ENCODE measurements at regions not wholly inside any gene's neighbourhood (a gene's known extent, or its start where the extent isn't known, plus 50 kb on each side); places are given as distances from the start of the nearest gene placed in this dataset.

- no peak overlapping the region for H3K27ac ChIP-seq (ENCODE audit: low read depth, low read length)
- RAD21 ChIA-PET (ENCODE audit: low non-redundant PET in 1 of 2, low total read pairs in 2 of 2, uncharacterized antibody in 2 of 2, unreplicated experiment in 2 of 2), result no interaction called here
- POLR2A ChIA-PET, result no interaction called here
Observed at GRCh38 chrX:456551-457291, 70.0 kb upstream of the PPP2R3B start.

DNA sequence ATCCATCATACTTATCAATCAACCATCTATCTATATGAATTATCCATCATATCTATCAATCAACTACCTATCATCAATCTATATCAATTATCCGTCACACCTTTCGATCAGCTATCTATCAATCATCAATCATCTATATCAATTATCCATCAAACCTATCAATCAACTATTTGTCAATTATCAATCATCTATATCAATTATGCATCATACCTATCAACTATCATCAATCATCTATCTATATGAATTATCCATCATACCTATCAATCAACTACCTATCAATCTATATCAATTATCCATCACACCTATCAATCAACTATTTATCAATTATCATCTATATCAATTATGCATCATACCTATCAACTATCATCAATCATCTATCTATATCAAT lies 70.6 kb upstream of the PPP2R3B start:
- Histone ChIP-seq H4K20me1 (ENCODE audit: insufficient read depth) (no peaks in the 10 kb centered on the region), H3K9me2 (ENCODE audit: insufficient read depth) (no peaks in the 10 kb centered on the region), H3K9me3 (ENCODE audit: control insufficient read depth in 1 of 2, insufficient read depth in 1 of 2, low read depth in 1 of 2, low read length in 2 of 2) (no peaks in the 10 kb centered on the region), H3K27ac (ENCODE audit: low read depth, low read length) (no peak overlapping the region), H3K79me2 (ENCODE audit: insufficient read depth, low read length) (no peaks in the 10 kb centered on the region), H3K9ac (ENCODE audit: low read length) (no peak overlapping the region), H3K4me1 (ENCODE audit: control insufficient read depth in 1 of 2, insufficient read depth in 2 of 2, low read length in 2 of 2) (no peaks in the 10 kb centered on the region), H2AFZ (ENCODE audit: low read depth, low read length, poor library complexity, severe bottlenecking) (no peak overlapping the region), H3K36me3 (ENCODE audit: control insufficient read depth in 1 of 2, insufficient read depth in 2 of 2, low read length in 2 of 2) (no peaks in the 10 kb centered on the region), H3K4me2 (ENCODE audit: low read length) (no peak overlapping the region), H3K4me3 (replicated peaks in 1 of 2; ENCODE audit: low read depth in 1 of 2, low read length in 2 of 2) (no peak overlapping the region), H3K27me3 (ENCODE audit: insufficient read depth, low read length) (no peaks in the 10 kb centered on the region)
- ChIA-PET CTCF (no interaction called here), RAD21 (ENCODE audit: low non-redundant PET in 1 of 2, low total read pairs in 2 of 2, uncharacterized antibody in 2 of 2, unreplicated experiment in 2 of 2) (no interaction called here), POLR2A (no interaction called here)
- ATAC-seq (no peak), DNase-seq (ENCODE audit: low read depth, low spot score) (no peak)
- TF ChIP-seq EGR1 (IDR thresholded peaks at IDR 0.05; ENCODE audit: low read depth), result no peak
- TF ChIP-seq, protein P1, sequence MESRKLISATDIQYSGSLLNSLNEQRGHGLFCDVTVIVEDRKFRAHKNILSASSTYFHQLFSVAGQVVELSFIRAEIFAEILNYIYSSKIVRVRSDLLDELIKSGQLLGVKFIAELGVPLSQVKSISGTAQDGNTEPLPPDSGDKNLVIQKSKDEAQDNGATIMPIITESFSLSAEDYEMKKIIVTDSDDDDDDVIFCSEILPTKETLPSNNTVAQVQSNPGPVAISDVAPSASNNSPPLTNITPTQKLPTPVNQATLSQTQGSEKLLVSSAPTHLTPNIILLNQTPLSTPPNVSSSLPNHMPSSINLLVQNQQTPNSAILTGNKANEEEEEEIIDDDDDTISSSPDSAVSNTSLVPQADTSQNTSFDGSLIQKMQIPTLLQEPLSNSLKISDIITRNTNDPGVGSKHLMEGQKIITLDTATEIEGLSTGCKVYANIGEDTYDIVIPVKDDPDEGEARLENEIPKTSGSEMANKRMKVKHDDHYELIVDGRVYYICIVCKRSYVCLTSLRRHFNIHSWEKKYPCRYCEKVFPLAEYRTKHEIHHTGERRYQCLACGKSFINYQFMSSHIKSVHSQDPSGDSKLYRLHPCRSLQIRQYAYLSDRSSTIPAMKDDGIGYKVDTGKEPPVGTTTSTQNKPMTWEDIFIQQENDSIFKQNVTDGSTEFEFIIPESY (IDR thresholded peaks at IDR 0.05; ENCODE audit: extremely low read depth, insufficient replicate concordance, low read length), result no peak
- TF ChIP-seq, protein P2, sequence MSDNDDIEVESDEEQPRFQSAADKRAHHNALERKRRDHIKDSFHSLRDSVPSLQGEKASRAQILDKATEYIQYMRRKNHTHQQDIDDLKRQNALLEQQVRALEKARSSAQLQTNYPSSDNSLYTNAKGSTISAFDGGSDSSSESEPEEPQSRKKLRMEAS (IDR thresholded peaks at IDR 0.05), result no peak
- TF ChIP-seq, protein P3, sequence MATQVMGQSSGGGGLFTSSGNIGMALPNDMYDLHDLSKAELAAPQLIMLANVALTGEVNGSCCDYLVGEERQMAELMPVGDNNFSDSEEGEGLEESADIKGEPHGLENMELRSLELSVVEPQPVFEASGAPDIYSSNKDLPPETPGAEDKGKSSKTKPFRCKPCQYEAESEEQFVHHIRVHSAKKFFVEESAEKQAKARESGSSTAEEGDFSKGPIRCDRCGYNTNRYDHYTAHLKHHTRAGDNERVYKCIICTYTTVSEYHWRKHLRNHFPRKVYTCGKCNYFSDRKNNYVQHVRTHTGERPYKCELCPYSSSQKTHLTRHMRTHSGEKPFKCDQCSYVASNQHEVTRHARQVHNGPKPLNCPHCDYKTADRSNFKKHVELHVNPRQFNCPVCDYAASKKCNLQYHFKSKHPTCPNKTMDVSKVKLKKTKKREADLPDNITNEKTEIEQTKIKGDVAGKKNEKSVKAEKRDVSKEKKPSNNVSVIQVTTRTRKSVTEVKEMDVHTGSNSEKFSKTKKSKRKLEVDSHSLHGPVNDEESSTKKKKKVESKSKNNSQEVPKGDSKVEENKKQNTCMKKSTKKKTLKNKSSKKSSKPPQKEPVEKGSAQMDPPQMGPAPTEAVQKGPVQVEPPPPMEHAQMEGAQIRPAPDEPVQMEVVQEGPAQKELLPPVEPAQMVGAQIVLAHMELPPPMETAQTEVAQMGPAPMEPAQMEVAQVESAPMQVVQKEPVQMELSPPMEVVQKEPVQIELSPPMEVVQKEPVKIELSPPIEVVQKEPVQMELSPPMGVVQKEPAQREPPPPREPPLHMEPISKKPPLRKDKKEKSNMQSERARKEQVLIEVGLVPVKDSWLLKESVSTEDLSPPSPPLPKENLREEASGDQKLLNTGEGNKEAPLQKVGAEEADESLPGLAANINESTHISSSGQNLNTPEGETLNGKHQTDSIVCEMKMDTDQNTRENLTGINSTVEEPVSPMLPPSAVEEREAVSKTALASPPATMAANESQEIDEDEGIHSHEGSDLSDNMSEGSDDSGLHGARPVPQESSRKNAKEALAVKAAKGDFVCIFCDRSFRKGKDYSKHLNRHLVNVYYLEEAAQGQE (IDR thresholded peaks at IDR 0.05; ENCODE audit: low read depth), result no peak
- no peak for TF ChIP-seq SP1 (IDR thresholded peaks at IDR 0.05; ENCODE audit: low read depth)
- TF ChIP-seq EZH2phosphoT487 (IDR thresholded peaks at IDR 0.05; ENCODE audit: borderline replicate concordance), result no peak
- TF ChIP-seq SIN3A (IDR thresholded peaks at IDR 0.05; ENCODE audit: low read depth), result no peak
- no TSS peak for BruUV-seq (replicated peaks)
- intact Hi-C loops (cut with micrococcal nuclease), result no loop called here

More at GRCh38 chrX:456551-457291, 70.0 kb upstream of the PPP2R3B start:
- CTCF ChIA-PET, result no interaction called here
- ATAC-seq, result no peak
- no peaks in the 10 kb centered on the region for H3K79me2 ChIP-seq (ENCODE audit: insufficient read depth, low read length)
- H3K9me2 ChIP-seq (ENCODE audit: insufficient read depth), result no peaks in the 10 kb centered on the region
- TF ChIP-seq FOSL1 (IDR thresholded peaks at IDR 0.05; ENCODE audit: low read depth) (no peak), RAD21 (IDR thresholded peaks at IDR 0.05; ENCODE audit: low read depth) (no peak), EZH2phosphoT487 (IDR thresholded peaks at IDR 0.05; ENCODE audit: borderline replicate concordance) (no peak)
- TF ChIP-seq, protein P2 (IDR thresholded peaks at IDR 0.05), result no peak
- no peak overlapping the region for H3K4me3 ChIP-seq (replicated peaks in 1 of 2; ENCODE audit: low read depth in 1 of 2, low read length in 2 of 2)
- H3K27me3 ChIP-seq (ENCODE audit: insufficient read depth, low read length), result no peaks in the 10 kb centered on the region
- intact Hi-C loops (cut with micrococcal nuclease), result no loop called here
- no peaks in the 10 kb centered on the region for H3K4me1 ChIP-seq (ENCODE audit: control insufficient read depth in 1 of 2, insufficient read depth in 2 of 2, low read length in 2 of 2)
- H3K9ac ChIP-seq (ENCODE audit: low read length), result no peak overlapping the region
- no peaks in the 10 kb centered on the region for H3K36me3 ChIP-seq (ENCODE audit: control insufficient read depth in 1 of 2, insufficient read depth in 2 of 2, low read length in 2 of 2)
- no peaks in the 10 kb centered on the region for H4K20me1 ChIP-seq (ENCODE audit: insufficient read depth)
- BruUV-seq (replicated peaks), result no TSS peak
- H3K9me3 ChIP-seq (ENCODE audit: control insufficient read depth in 1 of 2, insufficient read depth in 1 of 2, low read depth in 1 of 2, low read length in 2 of 2), result no peaks in the 10 kb centered on the region
- DNase-seq (ENCODE audit: low read depth, low spot score), result no peak
- H3K4me2 ChIP-seq (ENCODE audit: low read length), result no peak overlapping the region
- H2AFZ ChIP-seq (ENCODE audit: low read depth, low read length, poor library complexity, severe bottlenecking), result no peak overlapping the region
